Loucy (cell line): ENCODE measurements at regions not wholly inside any gene's neighbourhood (a gene's known extent, or its start where the extent isn't known, plus 50 kb on each side); places are given as distances from the start of the nearest gene placed in this dataset.

Experiments used
- H2AFZ ChIP-seq: fragments of 200-600 bp; sonication (generic); 2 replicates; pipeline ENCODE4 v1.6.0; 2016; ENCODE audit warnings: antibody characterized with exemption, mild to moderate bottlenecking, low read length, moderate library complexity
- H3F3A ChIP-seq: fragments of 200-600 bp; 2 replicates; pipeline ENCODE4 v1.6.0; 2016; ENCODE audit warnings: antibody characterized with exemption, low read depth, mild to moderate bottlenecking
- H3K27me3 ChIP-seq: fragments of 200-600 bp; sonication (generic); 2 replicates; pipeline ENCODE4 v1.6.1; 2014; ENCODE audit warnings: low read length, mild to moderate bottlenecking; ENCODE audit not compliant: insufficient read depth, poor library complexity, severe bottlenecking
- H3K36me3 ChIP-seq: fragments of 200-600 bp; sonication (generic); 2 replicates; pipeline ENCODE4 v1.6.1; 2016; ENCODE audit warnings: low read length; ENCODE audit not compliant: insufficient read depth
- H3K4me1 ChIP-seq: fragments of 200-600 bp; sonication (generic); 2 replicates; pipeline ENCODE4 v1.5.1; 2014; ENCODE audit warnings: low read length, mild to moderate bottlenecking; ENCODE audit not compliant: insufficient read depth, poor library complexity, severe bottlenecking
- H3K4me2 ChIP-seq: fragments of 200-600 bp; sonication (generic); 2 replicates; pipeline ENCODE4 v1.6.0; 2014; ENCODE audit warnings: antibody characterized with exemption, low read length, low read depth, mild to moderate bottlenecking; ENCODE audit not compliant: poor library complexity, severe bottlenecking
- H3K4me3 ChIP-seq: fragments of 200-600 bp; sonication (generic); 2 replicates; pipeline ENCODE4 v1.5.1; 2014; ENCODE audit warnings: low read length, mild to moderate bottlenecking, mixed read lengths; ENCODE audit not compliant: poor library complexity, severe bottlenecking
- H3K79me2 ChIP-seq: fragments of 200-600 bp; sonication (generic); 2 replicates; pipeline ENCODE4 v1.6.1; 2014; ENCODE audit warnings: low read length; ENCODE audit not compliant: insufficient read depth
- H3K9ac ChIP-seq: fragments of 200-600 bp; sonication (generic); 2 replicates; pipeline ENCODE4 v1.6.0; 2014; ENCODE audit warnings: mild to moderate bottlenecking, low read depth, low read length, moderate library complexity; ENCODE audit not compliant: poor library complexity, severe bottlenecking
- H3K9me2 ChIP-seq: fragments of 200-600 bp; sonication (generic); replicated peaks from 2 replicates; pipeline ENCODE4 v1.6.1; 2016; ENCODE audit warnings: low read depth, low read length, mixed read lengths
- H3K9me3 ChIP-seq: fragments of 200-600 bp; sonication (generic); 2 replicates; pipeline ENCODE4 v1.6.1; 2014; ENCODE audit warnings: mild to moderate bottlenecking, antibody characterized with exemption, low read length, low read depth; ENCODE audit not compliant: insufficient read depth
- H4K20me1 ChIP-seq: fragments of 200-600 bp; sonication (generic); 2 replicates; pipeline ENCODE4 v1.6.0; 2014; ENCODE audit warnings: antibody characterized with exemption, low read length, mild to moderate bottlenecking; ENCODE audit not compliant: insufficient read depth, poor library complexity, severe bottlenecking
- EZH2phosphoT487 ChIP-seq: fragments of 200-600 bp; IDR thresholded peaks from 2 replicates; pipeline ENCODE4 v1.6.1; 2018; ENCODE audit warnings: antibody characterized with exemption, mild to moderate bottlenecking, moderate library complexity, borderline replicate concordance
- TF ChIP-seq, protein P1 (sequence below): fragments of 200-600 bp; sonication (generic); conservative IDR thresholded peaks from 2 replicates; pipeline ENCODE4 v1.5.1; 2014; ENCODE audit warnings: mild to moderate bottlenecking, antibody characterized with exemption, low read length

DNA sequence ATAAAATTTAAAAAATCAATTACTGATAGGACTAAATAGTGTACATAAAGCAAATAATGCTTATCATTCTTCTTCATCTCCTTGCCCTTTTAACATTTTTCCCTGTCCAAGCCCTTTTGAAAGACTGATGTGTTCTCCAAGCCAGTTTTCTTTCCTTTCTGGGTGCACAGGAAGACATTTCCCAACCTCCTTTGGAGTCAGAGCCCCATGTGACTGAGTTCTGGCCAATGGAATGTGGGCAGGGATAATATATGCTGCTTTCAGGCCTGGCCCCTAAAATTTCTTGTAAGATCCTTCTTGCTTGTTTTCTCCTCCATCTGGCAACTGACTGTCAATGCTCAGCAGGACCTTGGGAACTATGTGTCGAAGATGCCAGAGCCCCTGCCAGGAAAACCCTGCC, 197.5 kb downstream of the EMX2 start:
- Histone ChIP-seq H3K9me2 (no peaks in the 10 kb centered on the region), H2AFZ (no peak overlapping the region), H3F3A (no peaks in the 10 kb centered on the region), H3K79me2 (no peaks in the 10 kb centered on the region), H3K27me3 (no peaks in the 10 kb centered on the region), H3K4me2 (no peak overlapping the region), H3K4me1 (no peaks in the 10 kb centered on the region), H3K9me3 (no peaks in the 10 kb centered on the region), H4K20me1 (no peaks in the 10 kb centered on the region), H3K9ac (no peak overlapping the region), H3K4me3 (no peak overlapping the region), H3K36me3 (no peaks in the 10 kb centered on the region)
- TF ChIP-seq EZH2phosphoT487 = no peak
- TF ChIP-seq, protein P1, sequence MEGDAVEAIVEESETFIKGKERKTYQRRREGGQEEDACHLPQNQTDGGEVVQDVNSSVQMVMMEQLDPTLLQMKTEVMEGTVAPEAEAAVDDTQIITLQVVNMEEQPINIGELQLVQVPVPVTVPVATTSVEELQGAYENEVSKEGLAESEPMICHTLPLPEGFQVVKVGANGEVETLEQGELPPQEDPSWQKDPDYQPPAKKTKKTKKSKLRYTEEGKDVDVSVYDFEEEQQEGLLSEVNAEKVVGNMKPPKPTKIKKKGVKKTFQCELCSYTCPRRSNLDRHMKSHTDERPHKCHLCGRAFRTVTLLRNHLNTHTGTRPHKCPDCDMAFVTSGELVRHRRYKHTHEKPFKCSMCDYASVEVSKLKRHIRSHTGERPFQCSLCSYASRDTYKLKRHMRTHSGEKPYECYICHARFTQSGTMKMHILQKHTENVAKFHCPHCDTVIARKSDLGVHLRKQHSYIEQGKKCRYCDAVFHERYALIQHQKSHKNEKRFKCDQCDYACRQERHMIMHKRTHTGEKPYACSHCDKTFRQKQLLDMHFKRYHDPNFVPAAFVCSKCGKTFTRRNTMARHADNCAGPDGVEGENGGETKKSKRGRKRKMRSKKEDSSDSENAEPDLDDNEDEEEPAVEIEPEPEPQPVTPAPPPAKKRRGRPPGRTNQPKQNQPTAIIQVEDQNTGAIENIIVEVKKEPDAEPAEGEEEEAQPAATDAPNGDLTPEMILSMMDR = no peak

DNA sequence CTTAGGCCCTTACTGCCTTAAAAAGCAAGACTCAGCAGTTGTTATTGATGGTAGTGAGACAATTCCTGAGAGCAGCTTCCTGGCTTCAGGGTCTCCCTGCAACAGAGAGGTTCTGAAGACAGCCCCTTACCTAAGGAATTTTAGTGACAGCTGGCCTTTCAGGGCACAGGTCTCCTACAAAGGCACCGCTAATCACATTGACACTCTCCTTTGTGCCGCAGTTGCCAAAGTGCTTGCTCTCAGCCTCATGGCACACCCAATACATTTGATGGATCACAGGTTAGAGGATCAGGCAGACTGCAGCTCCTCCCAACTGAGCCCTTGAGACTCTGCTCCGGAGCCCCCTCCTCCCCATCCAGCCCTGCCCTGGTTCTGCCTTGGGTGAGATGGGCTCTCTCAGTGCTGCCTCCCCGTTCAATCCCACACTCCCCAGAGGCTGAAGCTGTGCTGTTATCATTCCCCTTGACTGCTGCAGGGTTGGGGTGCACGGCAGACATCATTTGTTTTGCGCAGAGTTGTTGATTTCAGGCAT, 198.2 kb downstream of the EMX2 start:
- Histone ChIP-seq H3K4me1 (no peaks in the 10 kb centered on the region), H3K9me3 (no peaks in the 10 kb centered on the region), H2AFZ (no peak overlapping the region), H4K20me1 (no peaks in the 10 kb centered on the region), H3F3A (no peaks in the 10 kb centered on the region), H3K36me3 (no peaks in the 10 kb centered on the region), H3K9me2 (no peaks in the 10 kb centered on the region), H3K4me2 (no peak overlapping the region), H3K4me3 (no peak overlapping the region), H3K9ac (no peak overlapping the region), H3K27me3 (no peaks in the 10 kb centered on the region), H3K79me2 (no peaks in the 10 kb centered on the region)
- TF ChIP-seq EZH2phosphoT487 = no peak
- TF ChIP-seq, protein P1 = no peak

DNA sequence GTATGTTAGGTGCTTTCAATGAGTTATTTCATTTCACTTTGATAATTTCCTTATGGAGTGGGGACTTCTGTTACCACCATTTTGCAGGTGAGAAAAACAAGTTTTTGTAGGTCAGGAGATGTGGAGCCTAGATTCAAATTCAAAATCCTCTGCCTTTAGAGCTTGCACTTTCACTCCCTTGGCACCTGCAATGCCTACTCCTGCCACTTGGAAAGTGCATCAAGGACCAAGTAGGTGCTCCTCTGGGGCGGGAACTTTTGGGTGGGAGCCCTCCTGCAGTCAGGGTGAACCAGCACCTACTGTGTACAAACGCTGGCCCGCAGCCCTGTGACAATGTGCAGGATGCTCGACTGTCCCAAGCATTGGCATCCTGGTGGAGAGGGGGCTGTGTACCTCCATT, 199.0 kb downstream of the EMX2 start:
- Histone ChIP-seq H2AFZ (no peak overlapping the region), H3K4me3 (no peak overlapping the region), H3K4me1 (no peaks in the 10 kb centered on the region), H3K36me3 (no peaks in the 10 kb centered on the region), H3K9ac (no peak overlapping the region), H3K79me2 (no peaks in the 10 kb centered on the region), H3F3A (no peaks in the 10 kb centered on the region), H3K9me3 (no peaks in the 10 kb centered on the region), H3K4me2 (no peak overlapping the region), H3K9me2 (no peaks in the 10 kb centered on the region), H3K27me3 (no peaks in the 10 kb centered on the region), H4K20me1 (no peaks in the 10 kb centered on the region)
- TF ChIP-seq, protein P1 = no peak; the same call in 1 of the 2 replicates
- no peak for TF ChIP-seq EZH2phosphoT487
